K562 (cell line): ENCODE measurements at regions not wholly inside any gene's neighbourhood (a gene's known extent, or its start where the extent isn't known, plus 50 kb on each side); places are given as distances from the start of the nearest gene placed in this dataset.
A peak's percentile ranks its signal among the peaks of the same experiment; 100 is the strongest.

Experiments
- ATAC-seq: fragments of 200-7000 bp; cut with Tn5 transposase; 3 replicates; pipeline ENCODE4 v1.9.1; 2020; ENCODE audit warnings: moderate library complexity
- BruUV-seq: library from RNA; stranded (reverse); fragments of 400-500 nt; replicated peaks from 2 replicates; lab custom pipeline; 2021; lab: Mats Ljungman, UMichigan
- CTCF ChIA-PET: fragments of 300-600 bp; formaldehyde crosslinking; extraction: SDS; loops from one replicate; lab custom pipeline; 2021; ENCODE audit warnings: low intra/inter-chr PET ratio; lab: Yijun Ruan, JAX
- POLR2A ChIA-PET: fragments of 300-600, 350-650 bp; sonication (Branson Sonifier 250); formaldehyde crosslinking; extraction: SDS; loops from one replicate; lab custom pipeline; 2021; ENCODE audit warnings: antibody characterized with exemption, inconsistent platforms; lab: Yijun Ruan, JAX
- DNase-seq, 4 experiments: peaks; one replicate each; pipeline versions ENCODE4 v3.0.0 to v3.0.0-alpha.2; 2011 to 2018; ENCODE audit warnings: low spot score in 3 of 4, mixed read lengths in 3 of 4; ENCODE audit errors: extremely low read depth in 1 of 4
- FAIRE-seq: peaks from 2 replicates; lab custom pipeline; 2011; peaks lifted over from hg19 to GRCh38; lab: Jason Lieb, UNC
- H2AFZ ChIP-seq: 2 replicates; pipeline ENCODE4 v1.6.0; 2011; ENCODE audit warnings: low read depth, low read length, control low read depth, inconsistent platforms
- H3K27ac ChIP-seq: fragments of 200-600 bp; 3 replicates; pipeline ENCODE4 v1.8.0; 2011; ENCODE audit warnings: low read depth, mild to moderate bottlenecking, control low read depth, inconsistent platforms, low read length, moderate library complexity, mixed read lengths; ENCODE audit errors: extremely low read depth
- H3K27me3 ChIP-seq, 2 experiments: fragments of 300-600 bp in 1 of 2; 2 replicates in 1 of 2; 3 replicates in 1 of 2; pipeline versions ENCODE4 v1.6.0 to v1.8.0; 2011; ENCODE audit warnings: inconsistent platforms in 2 of 2, low read length in 2 of 2, mild to moderate bottlenecking in 1 of 2, mixed read lengths in 1 of 2, moderate library complexity in 1 of 2; ENCODE audit not compliant: control insufficient read depth in 2 of 2, insufficient read depth in 2 of 2
- H3K36me3 ChIP-seq: fragments of 300-600 bp; 3 replicates; pipeline ENCODE4 v1.8.0; 2011; ENCODE audit warnings: mild to moderate bottlenecking, low read length, inconsistent platforms; ENCODE audit not compliant: control insufficient read depth, insufficient read depth
- H3K4me1 ChIP-seq, 2 experiments: fragments of 200-600 bp in 1 of 2; replicated peaks in 1 of 2; 2 replicates in 1 of 2; 3 replicates in 1 of 2; pipeline versions ENCODE4 v1.5.1 to v1.8.0; 2011; ENCODE audit warnings: inconsistent platforms in 2 of 2, low read length in 2 of 2, mild to moderate bottlenecking in 1 of 2, mixed read lengths in 1 of 2, moderate library complexity in 1 of 2; ENCODE audit not compliant: control insufficient read depth in 2 of 2, insufficient read depth in 2 of 2
- H3K4me2 ChIP-seq: 2 replicates; pipeline ENCODE4 v1.6.1; 2011; ENCODE audit warnings: low read length, control low read depth, inconsistent platforms, mixed read lengths; ENCODE audit not compliant: insufficient read depth
- H3K4me3 ChIP-seq: fragments of 200-600 bp; sonication (generic), shearing (Covaris generic); 2 replicates; pipeline ENCODE4 v1.5.1; 2016; ENCODE audit warnings: control low read depth, inconsistent platforms
- H3K79me2 ChIP-seq: fragments of 200-600 bp; 3 replicates; pipeline ENCODE4 v1.8.0; 2011; ENCODE audit warnings: low read length, inconsistent platforms; ENCODE audit not compliant: control insufficient read depth, insufficient read depth
- H3K9ac ChIP-seq, 2 experiments: 2 replicates each; pipeline versions ENCODE4 v1.6.0 to v1.6.1; 2011; ENCODE audit warnings: low read depth in 2 of 2, low read length in 2 of 2, control low read depth in 1 of 2, inconsistent platforms in 1 of 2, mild to moderate bottlenecking in 1 of 2, mixed read lengths in 1 of 2; ENCODE audit not compliant: insufficient read depth in 1 of 2
- H3K9me1 ChIP-seq: one replicate; pipeline ENCODE4 v1.6.0; 2011; ENCODE audit warnings: inconsistent platforms, mild to moderate bottlenecking, low read length, moderate library complexity; ENCODE audit not compliant: control insufficient read depth, insufficient read depth
- H3K9me3 ChIP-seq: replicated peaks from 2 replicates; pipeline ENCODE4 v1.5.1; 2011; ENCODE audit warnings: low read depth, low read length, inconsistent platforms; ENCODE audit not compliant: control insufficient read depth, insufficient read depth
- H4K20me1 ChIP-seq: replicated peaks from 2 replicates; pipeline ENCODE4 v1.6.1; 2011; ENCODE audit warnings: low read length, inconsistent platforms, mixed read lengths; ENCODE audit not compliant: control insufficient read depth, insufficient read depth
- ATF7 ChIP-seq: fragments of 450-650 bp; IDR thresholded peaks from 2 replicates; pipeline ENCODE4 v1.7.1; 2014; ENCODE audit warnings: mild to moderate bottlenecking, moderate library complexity
- CEBPG ChIP-seq, 3 experiments: fragments of 200-800 bp in 1 of 3; sonication (Bioruptor generic) in 1 of 3; sonication (generic) in 1 of 3; formaldehyde crosslinking in 1 of 3; IDR thresholded peaks in 2 of 3; conservative IDR thresholded peaks in 1 of 3; 2 replicates each; pipeline versions ENCODE4 v1.6.1 to v1.8.0; 2016 to 2022; ENCODE audit warnings: missing compliant biosample characterization in 2 of 3, missing genetic modification characterization in 2 of 3, mild to moderate bottlenecking in 1 of 3, missing genetic modification reagents in 1 of 3
- ETS2 ChIP-seq: IDR thresholded peaks from 2 replicates; pipeline ENCODE4 v1.6.1; 2016; ENCODE audit warnings: borderline replicate concordance, missing genetic modification characterization, mild to moderate bottlenecking, moderate library complexity, missing compliant biosample characterization; ENCODE audit not compliant: poor library complexity, severe bottlenecking
- NR1H2 ChIP-seq: sonication (generic); formaldehyde crosslinking; IDR thresholded peaks from 2 replicates; pipeline ENCODE4 v1.4.0; 2020; ENCODE audit warnings: mild to moderate bottlenecking, missing genetic modification reagents
- ZNF316 ChIP-seq: fragments of 450-650 bp; IDR thresholded peaks from 2 replicates; pipeline ENCODE4 v1.6.1; 2016
- WGBS: fragments of 100-300 bp; shearing (Covaris generic); methylation state at CpG from one replicate; pipeline ENCODE4 v1.1.6; 2016; ENCODE audit warnings: low coverage, mixed read lengths; ENCODE audit not compliant: insufficient coverage; ENCODE audit errors: missing lambda C conversion rate; 5-methylcytosine and 5-hydroxymethylcytosine counted together
- in situ Hi-C: fragments of 300-500 bp; cut with MboI; formaldehyde crosslinking; loops from 4 replicates; pipeline ENCODE4 v1.15.0; 2018; ENCODE audit warnings: inconsistent platforms, mixed read lengths
- intact Hi-C: fragments of 100-400 bp; cut with micrococcal nuclease; formaldehyde crosslinking; loops from 2 replicates; pipeline ENCODE4 v1.14.2; 2022
- TF ChIP-seq, protein P1 (sequence below): sonication (generic); formaldehyde crosslinking; IDR thresholded peaks from 2 replicates; pipeline ENCODE4 v1.8.1; 2023; ENCODE audit warnings: mild to moderate bottlenecking, missing genetic modification reagents, moderate library complexity

GRCh38 chr12:124456133-124456651 is 111.2 kb downstream of the NCOR2 start:
- Histone ChIP-seq H3K4me1 (peaks cover 0 to 38% of the 10 kb centered on the region in 2 experiments; a peak in 2 of 5 replicates), H3K36me3 (peaks cover 22% of the 10 kb centered on the region; the same call in 2 of the 3 replicates), H3K27ac (no peak overlapping the region), H3K9me3 (no peaks in the 10 kb centered on the region), H4K20me1 (0 out of 2 replicates have a peak, but pooled peaks cover 5% of the 10 kb centered on the region), H3K9ac (peak overlapping the region in 1 of 2 experiments; percentile 26; a peak in 1 of 4 replicates), H2AFZ (no peak overlapping the region), H3K4me3 (no peak overlapping the region), H3K9me1 (peaks cover 4% of the 10 kb centered on the region), H3K4me2 (no peak overlapping the region), H3K27me3 (no peaks in the 10 kb centered on the region), H3K79me2 (no peaks in the 10 kb centered on the region)
- TF ChIP-seq ZNF316 (peak; percentile 14; the same call in 1 of the 2 replicates), ATF7 (no peak)
- intact Hi-C loops, result no loop called here
- ChIA-PET CTCF (no interaction called here), POLR2A (interaction anchor here (0.5 kb wide), 1 partner anchor 51 kb away, joined by 3 read pairs; no protein-coding TSS in a partner anchor)
- no TSS peak for BruUV-seq
- DNase-seq, result no peak
- in situ Hi-C loops, result no loop called here
- FAIRE-seq, result no peak
- no peak for ATAC-seq
- WGBS, result 98% methylated on average over 12 of the region's 12 CpGs

- Histone ChIP-seq H3K9me3 (no peaks in the 10 kb centered on the region), H3K36me3 (peaks cover 18% of the 10 kb centered on the region; the same call in 2 of the 3 replicates), H2AFZ (no peak overlapping the region), H4K20me1 (0 out of 2 replicates have a peak, but pooled peaks cover 5% of the 10 kb centered on the region), H3K4me2 (no peak overlapping the region), H3K79me2 (no peaks in the 10 kb centered on the region), H3K4me1 (peaks cover 0 to 33% of the 10 kb centered on the region in 2 experiments; a peak in 2 of 5 replicates), H3K4me3 (no peak overlapping the region), H3K9ac (no peak overlapping the region), H3K27ac (no peak overlapping the region), H3K9me1 (peaks cover 4% of the 10 kb centered on the region), H3K27me3 (no peaks in the 10 kb centered on the region)
- ChIA-PET POLR2A (interaction anchor here (0.5 kb wide), 1 partner anchor 51 kb away, joined by 3 read pairs; no protein-coding TSS in a partner anchor), CTCF (no interaction called here)
- intact Hi-C loops, result no loop called here
- FAIRE-seq (no peak), DNase-seq (no peak), ATAC-seq (no peak)
- in situ Hi-C loops, result no loop called here
- TF ChIP-seq NR1H2 (CRISPR knock-in tag), result no peak
- TF ChIP-seq CEBPG (CRISPR knock-in tag; IDR thresholded peaks at IDR 0.05), result no peak
- no peak for TF ChIP-seq CEBPG (tag; conservative IDR thresholded peaks at IDR 0.05 in 1 of 2, IDR thresholded peaks at IDR 0.05 in 1 of 2)
- no peak for TF ChIP-seq ETS2 (tag)
- TF ChIP-seq, protein P1, sequence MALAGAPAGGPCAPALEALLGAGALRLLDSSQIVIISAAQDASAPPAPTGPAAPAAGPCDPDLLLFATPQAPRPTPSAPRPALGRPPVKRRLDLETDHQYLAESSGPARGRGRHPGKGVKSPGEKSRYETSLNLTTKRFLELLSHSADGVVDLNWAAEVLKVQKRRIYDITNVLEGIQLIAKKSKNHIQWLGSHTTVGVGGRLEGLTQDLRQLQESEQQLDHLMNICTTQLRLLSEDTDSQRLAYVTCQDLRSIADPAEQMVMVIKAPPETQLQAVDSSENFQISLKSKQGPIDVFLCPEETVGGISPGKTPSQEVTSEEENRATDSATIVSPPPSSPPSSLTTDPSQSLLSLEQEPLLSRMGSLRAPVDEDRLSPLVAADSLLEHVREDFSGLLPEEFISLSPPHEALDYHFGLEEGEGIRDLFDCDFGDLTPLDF, result no peak
- WGBS, result 77% methylated on average over 8 of the region's 9 CpGs
- no TSS peak for BruUV-seq
These were observed 112.1 kb downstream of the NCOR2 start for GRCh38 chr12:124455336-124455735.
